Lung (tissue), 11 donors: ENCODE measurements at regions not wholly inside any gene's neighbourhood (a gene's known extent, or its start where the extent isn't known, plus 50 kb on each side); places are given as distances from the start of the nearest gene placed in this dataset.

ENCODE experiments used
- ATAC-seq: fragments of 200-7000 bp; cut with Tn5 transposase; one replicate; pipeline ENCODE4 v1.9.1; 2020; ENCODE audit warnings: moderate number of reproducible peaks; ENCODE audit not compliant: insufficient read depth, low FRiP score
- DNase-seq, 3 donors: peaks; one replicate each; pipeline ENCODE4 v3.0.0-alpha.2; 2013 to 2017
- H3K27ac ChIP-seq, 2 donors: one replicate each; pipeline ENCODE4 v1.5.1; 2013; ENCODE audit warnings: mild to moderate bottlenecking in 2 of 2, moderate library complexity in 2 of 2, control low read depth in 1 of 2, inconsistent platforms in 1 of 2, low read depth in 1 of 2, low read length in 1 of 2
- H3K27me3 ChIP-seq, 3 donors: one replicate each; pipeline ENCODE4 v1.5.1; 2013; ENCODE audit warnings: low read length in 2 of 3; ENCODE audit not compliant: control insufficient read depth in 3 of 3, insufficient read depth in 3 of 3
- H3K36me3 ChIP-seq, 4 donors: one replicate each; pipeline ENCODE4 v1.5.1; 2013; ENCODE audit warnings: low read length in 4 of 4, mild to moderate bottlenecking in 1 of 4, moderate library complexity in 1 of 4; ENCODE audit not compliant: control insufficient read depth in 4 of 4, insufficient read depth in 4 of 4
- H3K4me1 ChIP-seq, 5 donors: one replicate each; pipeline ENCODE4 v1.5.1; 2013; ENCODE audit warnings: low read length in 5 of 5, mild to moderate bottlenecking in 2 of 5, moderate library complexity in 1 of 5; ENCODE audit not compliant: control insufficient read depth in 5 of 5, insufficient read depth in 5 of 5
- H3K4me3 ChIP-seq: one replicate; pipeline ENCODE4 v1.5.1; 2013; ENCODE audit warnings: mild to moderate bottlenecking, control low read depth, moderate library complexity
- H3K9ac ChIP-seq, 2 donors: one replicate each; pipeline ENCODE4 v1.5.1; 2013; ENCODE audit warnings: low read length in 2 of 2, control low read depth in 1 of 2; ENCODE audit not compliant: insufficient read depth in 1 of 2
- H3K9me3 ChIP-seq, 4 donors: one replicate each; pipeline ENCODE4 v1.5.1; 2013; ENCODE audit warnings: low read length in 3 of 4, mild to moderate bottlenecking in 1 of 4, moderate library complexity in 1 of 4; ENCODE audit not compliant: control insufficient read depth in 4 of 4, insufficient read depth in 3 of 4
- CTCF ChIP-seq: IDR thresholded peaks from 2 replicates; pipeline ENCODE4 v1.5.1; 2012; ENCODE audit warnings: mild to moderate bottlenecking; ENCODE audit errors: control extremely low read depth, extremely low read depth
- WGBS, 2 donors: extraction: QIAGEN DNeasy Blood & Tissue Kit; methylation state at CpG; one replicate each; pipeline ENCODE4 v1.1.7; 2013; 5-methylcytosine and 5-hydroxymethylcytosine counted together
- donor health status: control.
- donor health status: control.
- donor health status: Bipolar disorder and iron deficiency.
- donor health status: healthy.
- donor health status: DM: yes; HTN: yes; CAD: no.

- DNase-seq (no peak), ATAC-seq (no peak)
- H3K27ac ChIP-seq: no peak overlapping the region
- H3K9me3 ChIP-seq: no peaks in the 10 kb centered on the region
- H3K27me3 ChIP-seq: no peaks in the 10 kb centered on the region
- no peak overlapping the region for H3K9ac ChIP-seq
- no peaks in the 10 kb centered on the region for H3K4me1 ChIP-seq
- H3K4me3 ChIP-seq: no peak overlapping the region
- no peaks in the 10 kb centered on the region for H3K36me3 ChIP-seq
- no peak for TF ChIP-seq CTCF
- WGBS, 2 donors: 80 to 82% methylated on average over 3 of the region's 3 CpGs
Measured at GRCh38 chr1:170288155-170288554, 142.4 kb downstream of the NTMT2 start.

GRCh38 chr1:170290276-170290675 lies 144.5 kb downstream of the NTMT2 start:
- H3K9ac ChIP-seq: no peak overlapping the region
- H3K4me1 ChIP-seq: no peaks in the 10 kb centered on the region
- H3K4me3 ChIP-seq: no peak overlapping the region
- 87 to 90% methylated on average over 1 of the region's 1 CpG for WGBS, 2 donors
- no peak for TF ChIP-seq CTCF
- H3K27me3 ChIP-seq: no peaks in the 10 kb centered on the region
- H3K36me3 ChIP-seq: no peaks in the 10 kb centered on the region
- no peak overlapping the region for H3K27ac ChIP-seq
- no peaks in the 10 kb centered on the region for H3K9me3 ChIP-seq
- no peak for ATAC-seq
- DNase-seq: no peak

GRCh38 chr1:170290991-170291390 lies 145.2 kb downstream of the NTMT2 start:
- H3K9me3 ChIP-seq: no peaks in the 10 kb centered on the region
- no peaks in the 10 kb centered on the region for H3K4me1 ChIP-seq
- no peak overlapping the region for H3K27ac ChIP-seq
- ATAC-seq (no peak), DNase-seq (no peak)
- H3K36me3 ChIP-seq: no peaks in the 10 kb centered on the region
- no peak overlapping the region for H3K4me3 ChIP-seq
- TF ChIP-seq CTCF: no peak
- no peaks in the 10 kb centered on the region for H3K27me3 ChIP-seq
- WGBS, 2 donors: 59 to 67% methylated on average over 1 of the region's 1 CpG
- no peak overlapping the region for H3K9ac ChIP-seq

GRCh38 chr1:170291516-170291915 lies 145.8 kb downstream of the NTMT2 start:
- no peak for DNase-seq
- 81 to 92% methylated on average over 4 of the region's 4 CpGs for WGBS, 2 donors
- TF ChIP-seq CTCF: no peak
- no peaks in the 10 kb centered on the region for H3K9me3 ChIP-seq
- H3K4me1 ChIP-seq: no peaks in the 10 kb centered on the region
- H3K9ac ChIP-seq: no peak overlapping the region
- H3K4me3 ChIP-seq: no peak overlapping the region
- no peak for ATAC-seq
- H3K36me3 ChIP-seq: no peaks in the 10 kb centered on the region
- H3K27me3 ChIP-seq: no peaks in the 10 kb centered on the region
- H3K27ac ChIP-seq: no peak overlapping the region
